A673 (cell line): ENCODE measurements at regions not wholly inside any gene's neighbourhood (a gene's known extent, or its start where the extent isn't known, plus 50 kb on each side); places are given as distances from the start of the nearest gene placed in this dataset.

Experiments used
- CTCF ChIP-seq: fragments of 300-800, 200-600 bp; sonication (generic); conservative IDR thresholded peaks from 2 replicates; pipeline ENCODE4 v1.5.1; 2017; ENCODE audit warnings: low read depth, mild to moderate bottlenecking, antibody characterized with exemption, low read length, moderate library complexity, mixed read lengths
- EZH2 ChIP-seq: fragments of 200-600 bp; sonication (generic); IDR thresholded peaks from 2 replicates; pipeline ENCODE4 v1.6.1; 2017; ENCODE audit warnings: borderline replicate concordance, low read depth, mild to moderate bottlenecking, mixed read lengths, antibody characterized with exemption, low read length; ENCODE audit not compliant: poor library complexity, severe bottlenecking

- no peak for TF ChIP-seq CTCF
- no peak for TF ChIP-seq EZH2
Measured at GRCh38 chr2:39923455-39923854, 144.4 kb upstream of the THUMPD2 start.
